Neuronal stem cell (in vitro differentiated cells): ENCODE measurements at regions not wholly inside any gene's neighbourhood (a gene's known extent, or its start where the extent isn't known, plus 50 kb on each side); places are given as distances from the start of the nearest gene placed in this dataset.

Source experiments
- DNase-seq: peaks from one replicate; pipeline ENCODE4 v3.0.0-alpha.2; 2013; ENCODE audit warnings: low spot score
- H2AFZ ChIP-seq: one replicate; pipeline ENCODE4 v1.6.1; 2013; ENCODE audit warnings: mild to moderate bottlenecking, low read length, inconsistent platforms
- H2AK5ac ChIP-seq: 2 replicates; pipeline ENCODE4 v1.6.1; 2013; ENCODE audit warnings: low read depth, mild to moderate bottlenecking, inconsistent platforms, low read length, moderate library complexity, mixed read lengths
- H2BK120ac ChIP-seq: 2 replicates; pipeline ENCODE4 v1.6.1; 2013; ENCODE audit warnings: low read depth, mild to moderate bottlenecking, inconsistent platforms, low read length, moderate library complexity, mixed read lengths
- H2BK12ac ChIP-seq: one replicate; pipeline ENCODE4 v1.6.1; 2013; ENCODE audit warnings: low read length, inconsistent platforms
- H2BK15ac ChIP-seq: 2 replicates; pipeline ENCODE4 v1.6.1; 2013; ENCODE audit warnings: mild to moderate bottlenecking, low read length, inconsistent platforms, mixed read lengths
- H2BK5ac ChIP-seq: one replicate; pipeline ENCODE4 v1.6.1; 2013; ENCODE audit warnings: inconsistent platforms, mild to moderate bottlenecking, low read length, moderate library complexity
- H3K14ac ChIP-seq: one replicate; pipeline ENCODE4 v1.6.1; 2013; ENCODE audit warnings: low read length, inconsistent platforms
- H3K18ac ChIP-seq: 2 replicates; pipeline ENCODE4 v1.6.1; 2013; ENCODE audit warnings: low read length, inconsistent platforms
- H3K23ac ChIP-seq: 2 replicates; pipeline ENCODE4 v1.6.1; 2013; ENCODE audit warnings: low read depth, mild to moderate bottlenecking, mixed read lengths, low read length, inconsistent platforms; ENCODE audit not compliant: poor library complexity
- H3K27ac ChIP-seq: replicated peaks from 3 replicates; pipeline ENCODE4 v1.5.1; 2013; ENCODE audit warnings: low read length, inconsistent platforms
- H3K27me3 ChIP-seq, 3 experiments: 2 replicates each; pipeline ENCODE4 v1.6.1; 2013; ENCODE audit warnings: low read length in 3 of 3, mild to moderate bottlenecking in 2 of 3, inconsistent platforms in 1 of 3, low read depth in 1 of 3, mixed read lengths in 1 of 3, moderate library complexity in 1 of 3; ENCODE audit not compliant: control insufficient read depth in 3 of 3, insufficient read depth in 3 of 3
- H3K36me3 ChIP-seq, 2 donors: replicated peaks in 1 of 2; 2 replicates each; pipeline ENCODE4 v1.6.1; 2013; ENCODE audit warnings: low read length in 2 of 2; ENCODE audit not compliant: control insufficient read depth in 2 of 2, insufficient read depth in 2 of 2
- H3K4ac ChIP-seq: 2 replicates; pipeline ENCODE4 v1.6.1; 2013; ENCODE audit warnings: inconsistent platforms, mild to moderate bottlenecking, low read length, moderate library complexity
- H3K4me1 ChIP-seq, 2 donors: 1 replicate in 1 of 2; 2 replicates in 1 of 2; pipeline ENCODE4 v1.6.1; 2013; ENCODE audit warnings: low read length in 2 of 2, low read depth in 1 of 2; ENCODE audit not compliant: control insufficient read depth in 2 of 2, insufficient read depth in 1 of 2
- H3K4me2 ChIP-seq: one replicate; pipeline ENCODE4 v1.6.1; 2013; ENCODE audit warnings: mild to moderate bottlenecking, low read length, inconsistent platforms; ENCODE audit not compliant: insufficient read depth, poor library complexity, severe bottlenecking
- H3K4me3 ChIP-seq, 2 donors: 2 replicates each; pipeline ENCODE4 v1.5.1; 2013; ENCODE audit warnings: low read length in 2 of 2, mild to moderate bottlenecking in 2 of 2, inconsistent platforms in 1 of 2, moderate library complexity in 1 of 2
- H3K79me1 ChIP-seq: one replicate; pipeline ENCODE4 v1.6.1; 2013; ENCODE audit warnings: low read depth, mild to moderate bottlenecking, inconsistent platforms, low read length, moderate library complexity
- H3K9ac ChIP-seq: one replicate; pipeline ENCODE4 v1.6.1; 2013; ENCODE audit warnings: mild to moderate bottlenecking, low read depth, low read length, inconsistent platforms; ENCODE audit not compliant: poor library complexity
- H3K9me3 ChIP-seq, 2 donors: replicated peaks in 1 of 2; 2 replicates each; pipeline versions ENCODE3 to v1.6.1; 2013; ENCODE audit warnings: low read length in 2 of 2, mild to moderate bottlenecking in 2 of 2, inconsistent platforms in 1 of 2, low read depth in 1 of 2, mixed read lengths in 1 of 2, moderate library complexity in 1 of 2; ENCODE audit not compliant: control insufficient read depth in 2 of 2, insufficient read depth in 1 of 2
- H4K8ac ChIP-seq: one replicate; pipeline ENCODE4 v1.6.1; 2013; ENCODE audit warnings: low read depth, mild to moderate bottlenecking, inconsistent platforms, low read length, moderate library complexity
- H4K91ac ChIP-seq: one replicate; pipeline ENCODE4 v1.6.1; 2013; ENCODE audit warnings: low read length, low read depth, mild to moderate bottlenecking, inconsistent platforms; ENCODE audit not compliant: poor library complexity
- WGBS, 2 donors: extraction: QIAGEN DNeasy Blood & Tissue Kit; methylation state at CpG; one replicate each; pipeline ENCODE4 v1.1.7; 2013; ENCODE audit warnings: missing lambda C conversion rate in 2 of 2, mixed read lengths in 1 of 2; ENCODE audit not compliant: insufficient read length in 2 of 2, insufficient replicate concordance in 1 of 2; ENCODE audit errors: extremely low coverage in 2 of 2; 5-methylcytosine and 5-hydroxymethylcytosine counted together

DNA sequence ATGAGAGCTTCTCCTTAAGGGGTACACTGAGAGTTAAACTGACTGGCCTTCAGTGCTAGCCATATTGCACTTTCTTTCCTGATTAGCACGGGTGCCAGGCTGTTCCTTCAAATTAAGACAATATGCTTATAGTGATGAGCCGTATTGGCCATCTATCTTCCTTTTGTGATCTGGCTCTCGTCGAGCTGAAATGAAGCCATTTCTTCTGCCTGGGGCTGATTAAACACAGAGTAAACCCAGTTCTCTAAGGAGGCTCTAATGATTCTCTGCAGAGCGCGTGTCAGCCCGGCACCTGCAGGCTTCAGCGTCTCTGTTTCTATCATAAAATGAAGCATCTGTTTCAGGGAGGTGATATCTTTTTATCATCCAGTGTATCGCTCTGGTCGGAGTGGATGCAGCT lies 107.5 kb upstream of the NR2F2 start:
- Histone ChIP-seq H2BK120ac (no peak overlapping the region), H2BK5ac (no peak overlapping the region), H3K4me2 (no peak overlapping the region), H3K27ac (no peak overlapping the region), H2BK15ac (no peak overlapping the region), H3K4me1 (peaks cover 0 to 5% of the 10 kb centered on the region in 2 donors), H3K4ac (no peak overlapping the region), H4K8ac (no peak overlapping the region), H2AFZ (no peak overlapping the region), H2BK12ac (no peak overlapping the region), H3K36me3 (no peaks in the 10 kb centered on the region), H3K14ac (no peak overlapping the region), H4K91ac (no peak overlapping the region), H2AK5ac (no peak overlapping the region), H3K23ac (no peak overlapping the region), H3K9me3 (no peaks in the 10 kb centered on the region), H3K4me3 (no peak overlapping the region), H3K18ac (no peak overlapping the region), H3K27me3 (no peaks in the 10 kb centered on the region), H3K9ac (no peak overlapping the region), H3K79me1 (no peaks in the 10 kb centered on the region)
- WGBS, 2 donors = no CpG with 5 or more reads among the region's 10 CpGs
- DNase-seq = no peak

DNA sequence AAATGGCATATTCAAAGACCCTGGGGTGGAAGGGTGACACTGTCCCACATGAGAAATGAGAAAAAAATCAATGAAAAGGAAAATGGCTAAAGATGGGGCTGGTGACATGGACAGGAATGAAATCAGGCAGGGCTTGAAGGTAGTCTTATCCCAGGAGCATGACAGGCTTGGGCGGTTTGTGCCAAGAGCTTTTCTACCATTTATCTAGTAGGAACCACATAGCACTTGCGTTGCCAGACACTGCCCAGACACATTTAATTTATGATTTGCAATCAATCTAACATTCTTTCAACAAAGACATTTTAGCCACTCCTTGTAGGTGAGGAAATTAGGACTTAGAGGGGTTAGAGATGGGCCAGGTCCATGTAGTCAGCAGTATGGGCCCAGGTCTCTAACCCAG lies 106.6 kb upstream of the NR2F2 start:
- Histone ChIP-seq H3K4me3 (no peak overlapping the region), H4K8ac (no peak overlapping the region), H3K9me3 (no peaks in the 10 kb centered on the region), H3K23ac (no peak overlapping the region), H4K91ac (no peak overlapping the region), H2BK120ac (no peak overlapping the region), H3K4me1 (peaks cover 0 to 5% of the 10 kb centered on the region in 2 donors), H3K27me3 (no peaks in the 10 kb centered on the region), H3K18ac (no peak overlapping the region), H2BK5ac (no peak overlapping the region), H2AFZ (no peak overlapping the region), H2BK12ac (no peak overlapping the region), H3K4me2 (no peak overlapping the region), H2AK5ac (no peak overlapping the region), H3K9ac (no peak overlapping the region), H2BK15ac (no peak overlapping the region), H3K4ac (no peak overlapping the region), H3K27ac (no peak overlapping the region), H3K79me1 (no peaks in the 10 kb centered on the region), H3K14ac (no peak overlapping the region), H3K36me3 (no peaks in the 10 kb centered on the region)
- no CpG with 5 or more reads among the region's 2 CpGs for WGBS, 2 donors
- no peak for DNase-seq

- no peak overlapping the region for H3K4ac ChIP-seq
- no peaks in the 10 kb centered on the region for H3K79me1 ChIP-seq
- no peaks in the 10 kb centered on the region for H3K27me3 ChIP-seq
- H2BK12ac ChIP-seq = no peak overlapping the region
- no peak overlapping the region for H2BK5ac ChIP-seq
- no peak overlapping the region for H3K27ac ChIP-seq
- no peak overlapping the region for H3K14ac ChIP-seq
- H4K91ac ChIP-seq = no peak overlapping the region
- H3K18ac ChIP-seq = no peak overlapping the region
- no peak overlapping the region for H3K23ac ChIP-seq
- H3K9ac ChIP-seq = no peak overlapping the region
- no CpG with 5 or more reads among the region's 5 CpGs for WGBS, 2 donors
- no peak for DNase-seq
- H3K4me3 ChIP-seq = no peak overlapping the region
- no peak overlapping the region for H4K8ac ChIP-seq
- H3K36me3 ChIP-seq = no peaks in the 10 kb centered on the region
- no peak overlapping the region for H3K4me2 ChIP-seq
- H3K4me1 ChIP-seq = peaks cover 0 to 3% of the 10 kb centered on the region in 2 donors
- no peak overlapping the region for H2BK120ac ChIP-seq
- H3K9me3 ChIP-seq = no peaks in the 10 kb centered on the region
- H2BK15ac ChIP-seq = no peak overlapping the region
- no peak overlapping the region for H2AFZ ChIP-seq
- no peak overlapping the region for H2AK5ac ChIP-seq
These were observed 104.7 kb upstream of the NR2F2 start for GRCh38 chr15:96225642-96226259.

DNA sequence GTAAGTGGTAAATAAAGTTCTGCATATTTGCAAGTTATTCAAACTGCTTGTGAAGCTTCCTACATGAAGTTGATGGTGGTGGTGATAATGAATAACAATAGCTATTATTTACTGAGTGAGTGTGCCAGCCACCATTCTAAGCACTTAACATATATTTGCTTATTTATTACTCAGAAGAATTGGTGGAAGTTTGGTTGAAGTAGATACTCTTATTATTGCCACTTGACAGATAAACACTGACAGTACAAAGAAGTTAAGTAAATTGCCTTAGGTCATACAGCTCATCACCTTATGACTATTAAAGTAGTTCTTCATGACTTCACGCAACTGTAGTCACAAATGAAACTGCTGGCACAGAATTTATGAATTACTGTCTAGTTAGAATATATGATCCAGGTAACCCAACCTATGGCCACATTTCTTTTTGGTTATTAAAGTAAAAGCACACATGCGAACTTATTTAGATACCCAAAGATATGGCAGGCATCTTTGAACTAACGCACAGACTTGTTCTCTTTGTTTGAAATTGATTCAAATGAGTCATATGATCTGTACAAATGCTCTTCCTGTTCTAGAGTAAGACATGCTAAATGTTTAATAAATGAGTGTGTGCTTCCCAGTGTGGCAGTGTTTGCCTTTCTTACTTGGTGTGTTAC lies 99.8 kb upstream of the NR2F2 start:
- Histone ChIP-seq H3K79me1 (no peaks in the 10 kb centered on the region), H3K4me1 (peaks cover 0 to 3% of the 10 kb centered on the region in 2 donors), H3K18ac (no peak overlapping the region), H4K8ac (no peak overlapping the region), H2AK5ac (no peak overlapping the region), H4K91ac (no peak overlapping the region), H2BK15ac (no peak overlapping the region), H3K14ac (no peak overlapping the region), H2AFZ (no peak overlapping the region), H3K36me3 (no peaks in the 10 kb centered on the region), H3K4me3 (no peak overlapping the region), H2BK5ac (no peak overlapping the region), H3K27me3 (no peaks in the 10 kb centered on the region), H3K9ac (no peak overlapping the region), H2BK120ac (no peak overlapping the region), H3K4ac (no peak overlapping the region), H3K27ac (no peak overlapping the region), H3K9me3 (no peaks in the 10 kb centered on the region), H2BK12ac (no peak overlapping the region), H3K23ac (no peak overlapping the region), H3K4me2 (no peak overlapping the region)
- DNase-seq = no peak
- WGBS, 2 donors = no CpG with 5 or more reads among the region's 3 CpGs
